AG09309 (cell line): ENCODE measurements at regions not wholly inside any gene's neighbourhood (a gene's known extent, or its start where the extent isn't known, plus 50 kb on each side); places are given as distances from the start of the nearest gene placed in this dataset.
"Not testable (repeated sequence)": the region's sequence is repeated elsewhere in the genome, so short reads cannot be mapped to it uniquely, and the experiment has no call there.

ENCODE experiments used
- DNase-seq: peaks from one replicate; pipeline ENCODE4 v3.0.0-alpha.2; 2010; ENCODE audit warnings: low read depth
- H3K4me3 ChIP-seq: 2 replicates; pipeline ENCODE4 v1.5.1; 2011; ENCODE audit warnings: mild to moderate bottlenecking, low read depth, low read length, moderate library complexity; ENCODE audit not compliant: control insufficient read depth
- TF ChIP-seq, protein P1 (sequence below): IDR thresholded peaks from 2 replicates; pipeline ENCODE4 v1.5.1; 2011; ENCODE audit warnings: mild to moderate bottlenecking, low read depth, low read length, inconsistent platforms; ENCODE audit not compliant: insufficient read depth, control insufficient read depth; ENCODE audit errors: missing control alignments

DNA sequence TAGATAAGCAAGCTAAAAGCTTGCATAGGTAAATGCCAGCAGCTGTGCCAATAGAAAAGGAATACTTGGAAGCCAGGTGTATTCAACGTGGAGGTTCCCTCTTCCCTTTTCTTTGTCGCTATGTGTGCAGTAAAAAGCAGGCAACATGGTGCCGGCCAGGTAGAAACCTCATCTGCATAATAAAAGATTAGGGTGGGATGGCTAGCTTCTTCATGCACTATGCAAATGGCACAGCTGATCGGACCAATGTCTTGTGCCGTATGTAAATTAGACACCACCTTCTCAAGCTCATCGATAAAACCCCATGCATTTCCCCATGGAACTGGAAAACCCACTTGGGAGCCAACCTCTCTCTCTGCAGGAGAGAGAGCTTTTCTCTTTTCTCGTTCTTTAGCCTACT is 150.9 kb upstream of the FOXK1 start:
- no peak for DNase-seq
- TF ChIP-seq, protein P1, sequence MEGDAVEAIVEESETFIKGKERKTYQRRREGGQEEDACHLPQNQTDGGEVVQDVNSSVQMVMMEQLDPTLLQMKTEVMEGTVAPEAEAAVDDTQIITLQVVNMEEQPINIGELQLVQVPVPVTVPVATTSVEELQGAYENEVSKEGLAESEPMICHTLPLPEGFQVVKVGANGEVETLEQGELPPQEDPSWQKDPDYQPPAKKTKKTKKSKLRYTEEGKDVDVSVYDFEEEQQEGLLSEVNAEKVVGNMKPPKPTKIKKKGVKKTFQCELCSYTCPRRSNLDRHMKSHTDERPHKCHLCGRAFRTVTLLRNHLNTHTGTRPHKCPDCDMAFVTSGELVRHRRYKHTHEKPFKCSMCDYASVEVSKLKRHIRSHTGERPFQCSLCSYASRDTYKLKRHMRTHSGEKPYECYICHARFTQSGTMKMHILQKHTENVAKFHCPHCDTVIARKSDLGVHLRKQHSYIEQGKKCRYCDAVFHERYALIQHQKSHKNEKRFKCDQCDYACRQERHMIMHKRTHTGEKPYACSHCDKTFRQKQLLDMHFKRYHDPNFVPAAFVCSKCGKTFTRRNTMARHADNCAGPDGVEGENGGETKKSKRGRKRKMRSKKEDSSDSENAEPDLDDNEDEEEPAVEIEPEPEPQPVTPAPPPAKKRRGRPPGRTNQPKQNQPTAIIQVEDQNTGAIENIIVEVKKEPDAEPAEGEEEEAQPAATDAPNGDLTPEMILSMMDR, result no peak
- no peak overlapping the region for H3K4me3 ChIP-seq

DNA sequence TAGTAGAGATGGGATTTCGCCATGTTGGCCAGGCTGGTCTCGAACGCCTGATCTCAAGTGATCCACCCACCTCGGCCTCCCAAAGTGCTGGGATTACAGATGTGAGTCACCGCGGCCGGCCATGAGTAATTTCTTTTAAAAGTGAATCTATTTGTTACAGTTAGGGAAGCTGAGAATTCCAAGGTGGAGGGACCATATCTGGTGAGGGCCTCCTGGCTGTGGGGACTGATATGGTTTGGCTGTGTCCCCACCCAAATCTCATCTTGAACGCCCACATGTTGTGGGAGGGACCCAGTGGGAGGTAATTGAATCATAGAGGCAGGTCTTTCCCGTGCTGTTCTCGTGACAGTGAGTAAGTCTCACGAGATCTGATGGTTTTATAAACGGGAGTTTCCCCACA is 148.8 kb upstream of the FOXK1 start:
- not testable (repeated sequence) for DNase-seq

DNA sequence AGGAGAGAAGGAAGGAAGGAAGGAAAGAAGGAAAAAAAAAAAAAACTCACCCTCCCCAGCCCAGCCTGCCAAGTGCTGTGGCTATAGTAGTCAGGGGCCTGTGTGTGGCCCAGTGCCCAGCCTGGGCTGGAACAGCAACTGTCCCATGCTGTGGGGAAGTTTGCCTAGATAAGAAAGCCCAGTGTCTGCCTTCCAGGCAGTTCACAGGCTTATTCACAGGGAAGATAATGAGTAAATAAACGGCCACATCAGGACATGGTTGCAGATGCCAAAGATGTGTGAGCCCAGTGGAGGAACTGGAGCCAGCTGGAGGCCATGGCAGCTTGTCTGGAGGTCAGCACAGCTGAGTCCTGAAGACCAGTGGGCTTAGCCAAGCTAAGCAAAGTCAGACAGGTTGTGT is 132.4 kb upstream of the FOXK1 start:
- TF ChIP-seq, protein P1, result no peak
- H3K4me3 ChIP-seq, result no peak overlapping the region
- DNase-seq, result no peak

More for the DNA sequence above, 148.8 kb upstream of the FOXK1 start:
- not testable (repeated sequence) for H3K4me3 ChIP-seq

DNA sequence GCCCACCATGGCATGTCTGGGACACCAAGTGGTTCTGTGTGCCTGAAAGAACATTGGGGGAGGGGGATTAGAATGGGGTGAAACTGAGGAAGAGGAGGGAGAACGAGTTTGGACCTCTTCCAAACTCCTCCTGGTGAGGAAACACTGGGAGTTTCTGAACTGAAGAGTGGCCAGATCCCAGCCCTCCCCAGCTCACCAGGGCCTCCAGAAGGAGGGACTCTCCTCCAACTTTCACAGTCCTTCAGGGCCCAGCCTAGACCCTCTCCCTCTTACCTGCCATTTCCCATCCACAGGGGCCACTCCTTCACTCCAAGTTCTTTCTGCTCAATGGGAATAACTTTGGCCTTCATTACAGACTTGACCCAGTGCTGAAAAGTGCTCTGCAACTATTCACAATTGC is 132.0 kb upstream of the FOXK1 start:
- TF ChIP-seq, protein P1, result no peak

DNA sequence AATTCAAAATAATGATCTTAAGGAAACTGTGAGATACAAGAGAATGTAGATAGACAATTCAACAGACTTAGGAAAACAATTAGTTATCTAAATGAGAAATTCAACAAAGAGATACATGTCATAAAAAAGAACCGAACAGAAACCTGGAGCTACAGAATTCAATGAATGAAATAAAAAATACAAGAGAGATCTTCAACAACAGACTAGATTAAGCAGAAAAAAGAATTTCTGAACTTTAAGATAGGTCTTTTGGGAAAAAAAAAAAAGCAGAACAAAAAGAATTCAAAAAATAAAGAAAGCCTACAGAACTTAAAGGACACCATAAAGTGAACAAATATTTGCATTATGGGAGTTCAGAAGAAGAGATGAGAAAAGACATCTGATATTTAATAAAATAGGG is 129.1 kb upstream of the FOXK1 start:
- TF ChIP-seq, protein P1, result no peak
- H3K4me3 ChIP-seq, result no peak overlapping the region
- no peak for DNase-seq

More for the DNA sequence above, 132.0 kb upstream of the FOXK1 start:
- no peak overlapping the region for H3K4me3 ChIP-seq
- no peak for DNase-seq

DNA sequence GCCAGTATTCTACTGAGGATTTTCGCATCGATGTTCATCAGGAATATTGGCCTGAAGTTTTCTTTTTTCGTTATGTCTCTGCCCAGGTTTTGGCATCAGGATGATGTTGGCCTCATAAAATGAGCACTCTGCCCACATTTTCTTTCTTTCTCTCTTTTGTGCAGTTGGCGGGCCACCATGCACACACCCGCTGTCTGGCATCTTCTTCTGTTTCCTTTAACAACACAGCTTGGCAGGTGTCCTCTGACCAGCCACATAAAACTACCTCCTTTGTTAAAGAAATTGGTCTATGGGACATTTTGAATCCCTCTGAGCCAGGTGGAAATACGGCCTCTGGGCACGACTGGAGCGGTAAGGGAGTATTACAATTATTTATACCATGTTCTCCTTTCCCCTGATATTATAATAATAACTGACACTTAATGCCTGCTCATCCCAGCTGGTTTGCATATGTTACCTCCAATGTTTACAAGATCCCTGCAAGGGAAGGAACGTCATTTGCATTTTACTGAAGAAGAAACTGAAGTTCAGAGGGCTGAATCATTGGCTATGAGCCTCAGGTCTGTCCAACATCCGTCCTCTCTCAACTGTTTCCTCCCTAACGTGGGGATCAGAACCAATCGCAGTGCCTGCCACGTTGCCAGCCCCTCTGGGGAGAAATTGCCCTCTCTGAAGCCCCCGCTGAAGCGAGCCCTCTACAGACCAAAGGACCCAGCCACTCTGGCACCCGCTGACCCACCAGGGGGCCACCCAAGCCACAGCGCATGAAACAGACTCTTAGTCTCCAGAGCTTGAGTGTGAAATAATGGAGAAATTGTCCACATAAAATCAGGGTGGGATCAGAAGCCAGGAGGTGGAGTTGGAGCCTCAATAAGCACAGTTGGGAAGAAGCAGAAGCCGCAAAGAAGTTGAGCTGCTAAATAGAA is 125.0 kb upstream of the FOXK1 start:
- H3K4me3 ChIP-seq, result no peak overlapping the region
- no peak for DNase-seq
- TF ChIP-seq, protein P1, result no peak

DNA sequence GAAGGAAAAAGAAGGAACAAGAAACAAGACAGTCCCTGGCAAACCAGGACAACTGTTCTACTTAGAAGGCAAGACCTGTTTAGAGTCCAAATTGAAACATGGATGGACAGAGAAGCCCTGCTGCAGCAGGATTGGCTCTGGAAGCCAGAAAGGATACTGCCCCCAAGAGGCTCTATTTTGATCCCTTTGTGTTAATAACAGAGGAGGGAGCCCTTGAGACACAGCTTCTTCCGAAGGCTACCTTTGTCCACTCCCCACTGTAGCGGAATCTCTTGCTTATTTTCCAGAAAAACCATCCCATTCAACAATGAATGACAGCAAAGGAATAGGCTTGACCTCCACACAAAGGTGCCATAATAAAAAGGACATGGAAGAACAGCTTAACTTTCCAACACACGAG is 120.3 kb upstream of the FOXK1 start:
- H3K4me3 ChIP-seq, result no peak overlapping the region
- no peak for DNase-seq
- TF ChIP-seq, protein P1, result no peak
